ENCODE measurements at regions not wholly inside any gene's neighbourhood (a gene's known extent, or its start where the extent isn't known, plus 50 kb on each side); places are given as distances from the start of the nearest gene placed in this dataset.

GRCh38 chr17:13355054-13355453, 246.7 kb downstream of the HS3ST3A1 start:
- DNase-seq (ENCODE audit: low read depth, low spot score) = no peak

DNA sequence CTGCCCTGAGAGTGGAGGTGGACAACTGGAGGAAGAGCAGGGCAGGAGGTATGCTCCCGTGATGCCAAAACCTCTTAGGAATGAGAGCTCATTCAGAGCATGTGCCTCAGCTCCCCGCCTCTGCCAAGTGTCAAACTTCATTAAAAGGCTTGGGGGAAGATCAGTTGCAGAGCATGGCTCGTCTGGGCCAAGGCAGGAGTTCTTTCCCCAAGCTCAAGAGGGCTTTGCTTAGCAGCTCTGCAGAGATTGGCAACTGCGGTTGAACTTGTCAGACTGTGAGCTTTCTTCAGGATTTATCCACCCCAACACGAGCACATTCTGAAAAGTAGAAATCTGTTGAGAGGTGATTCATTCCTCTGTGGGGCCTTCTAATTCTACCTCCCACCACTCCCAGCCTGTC, 248.1 kb downstream of the HS3ST3A1 start:
- no peak for DNase-seq (ENCODE audit: low read depth, low spot score)

DNA sequence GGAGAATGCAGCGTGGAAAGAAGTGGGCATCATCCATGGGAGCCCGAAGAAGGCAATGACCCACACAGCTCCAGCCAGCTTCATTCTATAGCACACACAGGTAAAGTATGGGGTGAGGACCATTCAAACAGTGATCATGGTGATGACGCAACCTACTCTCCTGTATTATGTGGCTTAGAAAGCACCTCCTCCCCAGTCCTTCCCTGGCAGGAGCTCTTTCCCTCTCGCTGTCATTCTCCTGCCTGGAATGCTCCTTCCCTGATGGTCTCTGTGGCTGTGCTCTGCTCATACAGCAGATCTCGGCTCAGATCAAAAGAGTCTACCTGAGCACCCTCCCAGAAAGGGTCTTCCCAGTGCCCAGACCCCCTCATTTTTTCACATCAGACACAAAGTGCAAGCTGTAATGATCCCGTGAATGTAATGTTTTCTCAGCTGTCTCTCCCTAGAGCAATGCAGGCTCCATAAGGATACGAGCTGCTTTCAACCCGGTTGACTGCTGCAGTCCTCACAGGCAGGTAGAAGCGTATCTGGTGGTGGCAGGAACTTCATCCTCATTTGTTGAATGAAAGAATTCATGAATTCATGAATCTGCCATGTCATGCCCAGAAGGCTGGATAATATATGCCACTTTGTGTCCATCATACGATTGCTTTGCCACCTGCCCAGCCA, 248.8 kb downstream of the HS3ST3A1 start:
- no peak for DNase-seq (ENCODE audit: low read depth, low spot score)

GRCh38 chr17:13351046-13351445, 250.7 kb downstream of the HS3ST3A1 start:
- no peak for DNase-seq (ENCODE audit: low read depth, low spot score)

- no peak for DNase-seq (ENCODE audit: low read depth, low spot score)
Measured at GRCh38 chr17:13350466-13350865, 251.3 kb downstream of the HS3ST3A1 start.

DNA sequence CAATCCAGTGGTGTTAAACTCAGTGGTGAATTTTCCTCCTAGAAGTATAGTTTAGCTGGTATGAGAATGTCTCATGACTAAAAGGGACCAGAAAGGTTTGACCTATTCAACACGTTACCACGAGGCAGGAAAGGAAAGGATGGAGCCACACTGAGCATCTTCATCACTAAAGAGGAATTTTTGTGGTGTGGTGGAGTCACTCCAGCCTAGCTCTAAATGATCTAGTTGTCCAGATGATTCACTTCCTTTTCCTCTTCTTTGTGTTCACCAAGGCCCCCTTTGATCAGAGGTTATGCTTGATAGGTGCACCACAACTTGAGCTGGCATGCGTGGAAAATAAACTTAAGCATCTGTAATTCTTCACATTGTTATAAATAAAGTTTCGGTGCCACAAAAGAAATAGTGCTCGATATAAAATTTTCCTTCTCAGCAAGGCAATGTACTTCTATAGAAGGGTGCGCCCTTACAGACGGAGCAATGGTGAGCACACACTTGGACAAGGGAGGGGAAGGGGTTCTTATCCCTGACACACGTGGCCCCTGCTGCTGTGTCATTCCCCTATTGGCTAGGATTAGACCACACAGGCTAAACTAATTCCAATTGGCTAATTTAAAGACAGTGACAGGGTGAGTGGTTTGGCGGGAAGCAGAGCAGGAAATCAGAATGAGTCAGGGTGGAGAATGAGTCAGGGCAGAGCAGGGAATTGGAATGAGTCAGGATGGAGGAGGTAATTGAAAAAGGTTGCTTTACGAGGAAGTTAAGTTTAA, 254.6 kb downstream of the HS3ST3A1 start:
- DNase-seq (ENCODE audit: low read depth, low spot score) = no peak

DNA sequence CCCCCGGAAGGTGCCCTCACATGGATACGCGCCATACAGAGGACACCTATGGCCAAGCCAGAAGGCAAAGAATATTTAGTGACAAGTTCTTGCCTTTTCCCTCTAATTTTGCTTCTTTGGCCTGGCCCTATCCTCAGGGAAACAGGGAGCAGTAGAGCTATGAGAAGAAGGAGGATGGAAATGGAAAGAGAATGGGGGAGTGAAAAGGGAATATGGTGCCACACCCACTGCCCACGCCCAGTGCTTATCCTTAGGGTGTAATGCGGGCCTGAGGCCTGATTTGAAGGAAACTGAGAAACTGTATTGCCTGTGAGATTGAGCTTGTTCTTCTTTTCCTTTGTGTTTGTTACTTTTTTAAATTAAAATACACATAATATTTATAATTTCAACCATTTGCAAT, 255.1 kb downstream of the HS3ST3A1 start:
- DNase-seq (ENCODE audit: low read depth, low spot score) = no peak

DNA sequence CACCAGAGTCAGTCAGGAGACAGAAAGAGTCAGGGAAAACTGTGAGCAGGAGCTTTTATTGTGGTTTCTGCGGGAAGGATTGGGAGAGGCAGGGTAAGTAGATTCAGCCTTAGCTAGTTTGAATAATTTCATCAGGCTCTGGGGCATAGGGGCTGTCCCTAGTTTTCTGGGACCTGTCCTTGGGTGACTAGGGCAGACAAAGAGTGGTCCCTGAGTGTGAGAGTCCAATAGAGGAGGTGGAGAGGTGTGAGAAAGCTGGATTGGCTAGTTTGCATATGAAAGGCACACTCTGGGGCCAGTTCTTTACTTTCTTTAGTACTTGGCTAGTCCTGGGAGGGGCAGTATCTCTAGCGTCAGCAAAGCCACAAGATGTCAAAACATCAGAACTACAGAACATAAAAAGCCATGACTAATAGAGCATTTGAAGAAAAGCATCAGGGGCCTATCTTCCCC, 255.6 kb downstream of the HS3ST3A1 start:
- DNase-seq (ENCODE audit: low read depth, low spot score) = no peak

DNA sequence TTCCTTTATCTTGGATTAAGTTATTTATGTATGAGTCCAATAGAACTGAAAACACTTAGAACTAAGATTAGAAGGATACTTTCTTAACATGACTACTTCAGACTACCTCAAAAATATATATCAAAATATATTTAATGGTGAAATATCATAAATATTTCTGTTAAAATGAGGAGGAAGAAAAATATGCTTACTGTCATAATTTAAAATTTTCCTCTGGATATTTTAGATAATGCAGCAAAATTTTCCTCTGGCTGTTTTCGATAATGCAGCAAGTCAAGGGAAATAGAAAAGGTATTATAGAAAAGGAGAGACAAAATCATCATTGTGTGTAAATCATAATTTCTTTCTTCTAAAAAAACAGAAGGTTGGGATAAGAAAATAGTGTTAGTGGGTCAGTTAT, 263.3 kb downstream of the HS3ST3A1 start:
- DNase-seq (ENCODE audit: low read depth, low spot score) = no peak

DNA sequence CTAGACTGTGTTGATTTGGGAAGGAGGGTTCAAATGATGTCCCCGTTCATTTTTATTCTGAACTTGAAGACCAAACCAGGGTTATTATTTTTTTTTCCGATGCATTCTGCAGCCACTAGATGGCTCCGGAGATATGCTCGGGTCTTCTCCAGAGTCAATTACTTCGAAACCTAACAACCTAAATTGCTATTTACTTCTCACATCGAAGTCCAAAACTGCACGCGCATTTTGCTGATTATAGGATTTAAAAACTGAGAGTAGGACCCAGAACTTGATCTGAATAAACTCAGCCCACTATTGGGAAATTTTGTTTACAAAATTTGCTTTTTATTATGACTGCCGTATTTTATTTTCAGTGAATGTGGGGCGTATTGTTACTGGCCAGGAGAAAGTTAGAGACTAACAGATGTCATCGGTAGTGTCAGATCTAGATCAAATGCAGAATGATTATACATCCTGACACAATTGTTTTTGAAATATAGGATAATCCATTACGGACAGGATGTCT, 263.8 kb downstream of the HS3ST3A1 start:
- no peak for DNase-seq (ENCODE audit: low read depth, low spot score)

- no peak for DNase-seq (ENCODE audit: low read depth, low spot score)
Measured at GRCh38 chr17:13337151-13337550, 264.6 kb downstream of the HS3ST3A1 start.

GRCh38 chr17:13334374-13334773, 267.4 kb downstream of the HS3ST3A1 start:
- DNase-seq (ENCODE audit: low read depth, low spot score) = no peak

- DNase-seq (ENCODE audit: low read depth, low spot score) = no peak
Measured at GRCh38 chr17:13333661-13334060, 268.1 kb downstream of the HS3ST3A1 start.

- DNase-seq (ENCODE audit: low read depth, low spot score) = no peak
Measured at GRCh38 chr17:13332207-13332606, 269.5 kb downstream of the HS3ST3A1 start.

- no peak for DNase-seq (ENCODE audit: low read depth, low spot score)
Measured at GRCh38 chr17:13329421-13329820, 272.3 kb downstream of the HS3ST3A1 start.

DNA sequence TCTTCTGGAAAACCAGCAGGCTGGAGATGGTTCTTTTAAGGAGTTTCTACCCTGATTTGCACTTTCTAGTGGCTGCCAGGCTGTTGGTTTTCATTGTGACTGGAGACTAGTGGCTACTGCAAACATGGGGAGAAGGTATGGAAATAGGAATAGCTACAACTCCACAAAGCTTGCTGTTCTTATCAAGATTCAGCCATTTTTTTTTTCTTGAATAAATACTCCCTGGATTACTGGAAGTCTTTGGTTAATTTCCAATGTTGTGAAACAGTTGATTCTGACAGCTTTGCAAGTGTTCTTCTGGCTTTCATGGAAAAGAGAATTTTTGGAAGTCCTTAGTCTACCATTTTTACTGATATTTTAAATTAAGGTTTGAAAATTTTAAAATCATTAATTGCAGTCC, 277.7 kb downstream of the HS3ST3A1 start:
- DNase-seq (ENCODE audit: low read depth, low spot score) = no peak

GRCh38 chr17:13321951-13322701, 279.6 kb downstream of the HS3ST3A1 start:
- DNase-seq (ENCODE audit: low read depth, low spot score) = no peak

- no peak for DNase-seq (ENCODE audit: low read depth, low spot score)
Measured at GRCh38 chr17:13320046-13320785, 281.5 kb downstream of the HS3ST3A1 start.

- DNase-seq (ENCODE audit: low read depth, low spot score) = no peak
Measured at GRCh38 chr17:13316657-13317056, 285.1 kb downstream of the HS3ST3A1 start.

- DNase-seq (ENCODE audit: low read depth, low spot score) = no peak
Measured at GRCh38 chr17:13311306-13311705, 290.4 kb downstream of the HS3ST3A1 start.

GRCh38 chr17:13310858-13311257, 290.9 kb downstream of the HS3ST3A1 start:
- DNase-seq (ENCODE audit: low read depth, low spot score) = no peak

All from smooth muscle cell of the brain vasculature (primary cell).